T-cell (primary cell): ENCODE measurements at regions not wholly inside any gene's neighbourhood (a gene's known extent, or its start where the extent isn't known, plus 50 kb on each side); places are given as distances from the start of the nearest gene placed in this dataset.

Experiments used
- ATAC-seq, 4 experiments: fragments of 200-7000 bp in 3 of 4; fragments of 150-1000 bp in 1 of 4; cut with Tn5 transposase; replicated peaks in 1 of 4; 1 replicate in 3 of 4; 2 replicates in 1 of 4; pipeline ENCODE4 v1.10.0; 2021; ENCODE audit warnings: moderate library complexity in 3 of 4, mild to moderate bottlenecking in 2 of 4, moderate number of reproducible peaks in 1 of 4
- CTCF ChIA-PET, 2 donors: fragments of 300-600 bp; sonication (Branson Sonifier 250); formaldehyde crosslinking; loops; one replicate each; lab custom pipeline; 2022; ENCODE audit warnings: antibody characterized with exemption in 2 of 2; lab: Charles Lee
- POLR2A ChIA-PET, 2 donors: fragments of 300-600 bp; sonication (Branson Sonifier 250); formaldehyde crosslinking; loops; one replicate each; lab custom pipeline; 2022; ENCODE audit warnings: antibody characterized with exemption in 2 of 2; lab: Charles Lee
- DNase-seq, 35 experiments: peaks; one replicate each; pipeline versions ENCODE4 v3.0.0 to v3.0.0-alpha.2; 2013 to 2023
- H3K27ac ChIP-seq: one replicate; pipeline ENCODE4 v1.5.1; 2013; ENCODE audit warnings: low read length
- H3K27me3 ChIP-seq, 2 experiments: replicated peaks in 1 of 2; 1 replicate in 1 of 2; 2 replicates in 1 of 2; pipeline versions ENCODE4 v1.6.1 to v1.7.0; 2013; ENCODE audit warnings: low read length in 1 of 2, mixed read lengths in 1 of 2; ENCODE audit not compliant: control insufficient read depth in 2 of 2, insufficient read depth in 2 of 2; ENCODE audit errors: extremely low read depth in 1 of 2
- H3K36me3 ChIP-seq, 2 donors: 1 replicate in 1 of 2; 2 replicates in 1 of 2; pipeline versions ENCODE4 v1.6.1 to v1.7.0; 2013; ENCODE audit warnings: low read length in 1 of 2; ENCODE audit not compliant: control insufficient read depth in 2 of 2, insufficient read depth in 1 of 2; ENCODE audit errors: extremely low read depth in 1 of 2
- H3K4me1 ChIP-seq, 2 experiments: 1 replicate in 1 of 2; 2 replicates in 1 of 2; pipeline versions ENCODE4 v1.6.1 to v1.7.0; 2013; ENCODE audit warnings: low read length in 2 of 2, mixed read lengths in 1 of 2; ENCODE audit not compliant: insufficient read depth in 2 of 2, control insufficient read depth in 1 of 2; ENCODE audit errors: extremely low read depth in 1 of 2
- H3K4me3 ChIP-seq, 2 donors: 1 replicate in 1 of 2; 2 replicates in 1 of 2; pipeline versions ENCODE4 v1.5.1 to v1.7.0; 2013; ENCODE audit warnings: mild to moderate bottlenecking in 2 of 2, low read length in 1 of 2, moderate library complexity in 1 of 2; ENCODE audit not compliant: control insufficient read depth in 1 of 2; ENCODE audit errors: extremely low read depth in 1 of 2
- H3K9me3 ChIP-seq: 2 replicates; pipeline ENCODE4 v1.7.0; 2013
- H3K27ac Mint-ChIP-seq, 2 donors: one replicate each; pipeline ENCODE4 v1.8.0; 2020 to 2021; ENCODE audit warnings: mild to moderate bottlenecking in 2 of 2, mixed read lengths in 2 of 2
- H3K27me3 Mint-ChIP-seq, 2 donors: one replicate each; pipeline ENCODE4 v1.8.0; 2021 to 2022; ENCODE audit warnings: mixed read lengths in 2 of 2
- H3K36me3 Mint-ChIP-seq: one replicate; pipeline ENCODE4 v1.8.0; 2021; ENCODE audit warnings: mixed read lengths
- H3K4me1 Mint-ChIP-seq, 3 donors: one replicate each; pipeline ENCODE4 v1.8.0; 2020 to 2022; ENCODE audit warnings: mixed read lengths in 3 of 3, mild to moderate bottlenecking in 1 of 3
- H3K4me3 Mint-ChIP-seq, 3 donors: one replicate each; pipeline ENCODE4 v1.8.0; 2020 to 2022; ENCODE audit warnings: mild to moderate bottlenecking in 3 of 3, mixed read lengths in 3 of 3, moderate library complexity in 3 of 3
- H3K9me3 Mint-ChIP-seq, 3 donors: one replicate each; pipeline ENCODE4 v1.8.0; 2020 to 2022; ENCODE audit warnings: mixed read lengths in 3 of 3
- WGBS: methylation state at CpG from one replicate; pipeline ENCODE4 v1.1.5; 2013; ENCODE audit warnings: missing lambda C conversion rate; ENCODE audit not compliant: insufficient coverage; 5-methylcytosine and 5-hydroxymethylcytosine counted together

DNA sequence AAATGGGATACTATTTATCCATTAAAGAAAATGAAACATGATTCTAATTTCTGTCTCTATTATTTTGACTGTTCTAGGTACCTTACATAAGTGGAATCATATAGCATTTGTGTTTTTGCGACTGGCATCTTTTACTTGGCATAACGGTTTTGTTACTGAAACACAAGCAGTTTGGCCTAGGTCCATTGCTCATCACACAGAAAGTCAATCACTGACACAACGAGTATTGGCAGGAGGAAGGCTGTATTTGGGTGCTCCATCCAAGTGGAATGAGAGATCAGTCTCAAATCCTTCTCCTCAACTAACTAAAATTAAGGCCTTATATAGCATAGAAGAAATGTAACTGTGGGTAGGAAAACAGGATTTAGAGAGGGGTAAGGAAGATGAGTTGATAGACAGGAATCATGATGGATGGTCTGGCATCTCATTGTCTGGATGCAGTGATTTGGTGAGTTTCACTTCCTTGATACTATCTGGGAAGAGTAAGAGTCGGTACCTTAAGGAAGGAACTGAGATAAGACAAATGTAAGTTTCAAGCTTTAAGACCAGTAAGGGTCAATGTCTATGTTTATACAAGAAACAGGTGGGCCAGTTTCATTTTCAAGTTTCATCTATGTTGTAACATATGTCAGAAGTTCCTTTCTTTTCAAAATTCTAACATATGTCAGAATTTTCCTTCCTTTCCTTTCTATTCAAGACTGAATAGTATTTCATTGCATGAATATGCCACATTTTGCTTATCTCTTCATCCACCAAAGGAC lies 276.9 kb upstream of the RAB6C start:
- Histone ChIP-seq H3K36me3 (no peaks in the 10 kb centered on the region), H3K4me1 (no peaks in the 10 kb centered on the region), H3K9me3 (no peaks in the 10 kb centered on the region), H3K27ac (no peak overlapping the region), H3K4me3 (no peak overlapping the region), H3K27me3 (peaks cover 0 to 2% of the 10 kb centered on the region in 2 experiments)
- Mint-ChIP-seq H3K4me3 (no peak overlapping the region), H3K9me3 (peaks cover 0 to 3% (median 2%) of the 10 kb centered on the region in 3 donors), H3K27ac (no peak overlapping the region), H3K36me3 (no peaks in the 10 kb centered on the region), H3K27me3 (no peaks in the 10 kb centered on the region), H3K4me1 (no peaks in the 10 kb centered on the region)
- CTCF ChIA-PET: no interaction called here
- no peak for ATAC-seq
- POLR2A ChIA-PET: no interaction called here
- WGBS: 100% methylated on average over 2 of the region's 4 CpGs
- no peak for DNase-seq

DNA sequence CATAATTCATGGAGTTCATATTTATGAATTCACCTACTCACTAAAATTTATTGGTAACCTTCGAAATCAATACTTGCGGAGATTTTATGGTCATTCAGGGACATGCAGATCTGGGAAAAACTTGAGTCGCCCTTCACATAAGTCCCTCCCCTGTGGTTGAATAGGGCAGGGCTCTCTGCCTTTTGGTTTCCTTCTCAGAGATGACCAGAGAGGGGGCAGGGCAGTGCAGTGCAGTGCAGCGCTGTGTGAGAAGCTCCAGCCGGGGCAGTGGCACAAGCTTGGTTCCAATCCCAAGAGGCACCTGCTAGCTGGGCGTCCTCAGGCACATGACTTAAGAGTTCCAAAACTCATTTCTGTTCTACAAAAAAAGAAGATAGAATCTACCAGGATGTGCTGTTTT lies 274.4 kb upstream of the RAB6C start:
- POLR2A ChIA-PET: no interaction called here
- H3K4me1 Mint-ChIP-seq: no peaks in the 10 kb centered on the region
- ATAC-seq: no peak

DNA sequence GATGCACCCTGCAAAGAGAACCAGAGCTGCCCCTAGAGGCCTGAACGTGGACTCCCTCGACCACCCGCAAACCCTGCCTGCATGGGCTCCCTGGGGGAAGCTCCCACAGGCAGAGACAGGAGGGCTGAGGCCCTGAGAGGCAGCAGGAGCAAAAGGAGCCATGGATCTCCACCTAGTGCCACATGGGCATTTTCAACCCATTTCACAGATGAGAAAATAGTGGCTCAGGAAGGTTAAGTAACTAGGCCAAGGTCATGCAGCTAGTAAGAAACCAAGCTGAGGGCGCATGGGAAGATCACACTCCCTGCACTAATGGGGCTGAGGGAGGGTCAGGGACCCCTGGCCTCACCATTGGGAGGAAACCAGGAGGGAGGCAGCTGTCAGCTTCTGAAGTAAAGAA lies 271.7 kb upstream of the RAB6C start:
- H3K4me1 ChIP-seq: no peaks in the 10 kb centered on the region
- Mint-ChIP-seq H3K9me3 (peaks cover 0 to 3% (median 2%) of the 10 kb centered on the region in 3 donors), H3K36me3 (no peaks in the 10 kb centered on the region), H3K4me3 (no peak overlapping the region), H3K4me1 (no peaks in the 10 kb centered on the region), H3K27me3 (peaks cover 0 to 7% of the 10 kb centered on the region in 2 donors), H3K27ac (no peak overlapping the region)
- H3K27me3 ChIP-seq: peaks cover 0 to 8% of the 10 kb centered on the region in 2 experiments
- DNase-seq (no peak), ATAC-seq (no peak)
- no peak overlapping the region for H3K27ac ChIP-seq
- H3K4me3 ChIP-seq: no peak overlapping the region
- ChIA-PET POLR2A (no interaction called here), CTCF (no interaction called here)
- H3K9me3 ChIP-seq: no peaks in the 10 kb centered on the region
- no peaks in the 10 kb centered on the region for H3K36me3 ChIP-seq
- WGBS: 86% methylated on average over 4 of the region's 4 CpGs

More for the DNA sequence above, 274.4 kb upstream of the RAB6C start:
- Mint-ChIP-seq H3K9me3 (peaks cover 0 to 3% (median 2%) of the 10 kb centered on the region in 3 donors), H3K4me3 (no peak overlapping the region), H3K36me3 (no peaks in the 10 kb centered on the region), H3K27me3 (no peaks in the 10 kb centered on the region), H3K27ac (no peak overlapping the region)
- H3K4me1 ChIP-seq: no peaks in the 10 kb centered on the region
- CTCF ChIA-PET: no interaction called here
- H3K4me3 ChIP-seq: no peak overlapping the region
- DNase-seq: no peak
- no peaks in the 10 kb centered on the region for H3K36me3 ChIP-seq
- H3K9me3 ChIP-seq: no peaks in the 10 kb centered on the region
- 100% methylated on average over 1 of the region's 6 CpGs for WGBS
- H3K27me3 ChIP-seq: peaks cover 0 to 5% of the 10 kb centered on the region in 2 experiments
- no peak overlapping the region for H3K27ac ChIP-seq

DNA sequence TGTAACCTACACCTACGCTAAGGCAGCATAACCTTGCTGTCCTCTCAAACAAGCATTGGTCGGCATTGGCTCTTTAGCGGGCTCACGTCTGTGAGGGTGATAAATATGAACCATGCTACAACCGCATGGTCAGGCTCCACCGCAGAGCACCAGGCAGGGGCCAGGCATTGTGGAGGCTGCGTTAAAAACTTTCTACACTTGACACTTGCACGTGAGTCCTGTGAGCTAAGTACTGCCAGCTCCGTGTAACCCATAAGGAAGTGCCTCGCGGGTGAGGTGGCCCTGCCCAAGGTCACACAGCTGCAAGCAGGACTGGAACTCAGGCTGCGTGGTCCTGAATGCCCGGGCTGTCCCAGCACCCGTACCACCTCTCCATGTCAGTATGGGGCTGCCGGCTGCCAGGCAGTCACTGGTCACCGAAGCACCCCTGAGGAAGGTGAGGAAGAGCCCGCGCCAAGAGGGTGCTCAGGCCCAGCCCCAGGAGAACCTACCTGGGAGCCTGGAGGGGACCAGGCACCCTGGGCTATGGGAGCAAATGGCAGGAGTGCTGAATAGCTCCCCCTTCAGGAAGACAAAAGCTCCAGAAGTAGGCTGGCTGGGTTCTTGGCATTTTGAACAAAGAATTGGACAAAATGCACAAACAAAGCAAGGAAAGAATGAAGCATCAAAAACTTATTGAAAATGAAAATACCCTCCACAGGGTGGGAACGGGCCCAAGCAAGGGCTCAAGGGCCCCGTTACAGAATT lies 271.1 kb upstream of the RAB6C start:
- Histone ChIP-seq H3K4me1 (no peaks in the 10 kb centered on the region), H3K36me3 (no peaks in the 10 kb centered on the region), H3K27ac (no peak overlapping the region), H3K4me3 (no peak overlapping the region), H3K27me3 (peaks cover 0 to 10% of the 10 kb centered on the region in 2 experiments), H3K9me3 (no peaks in the 10 kb centered on the region)
- DNase-seq (no peak), ATAC-seq (no peak)
- H3K36me3 Mint-ChIP-seq: no peaks in the 10 kb centered on the region
- H3K27ac Mint-ChIP-seq: no peak overlapping the region
- WGBS: 89% methylated on average over 13 of the region's 20 CpGs
- H3K27me3 Mint-ChIP-seq: peaks cover 0 to 7% of the 10 kb centered on the region in 2 donors
- CTCF ChIA-PET: no interaction called here
- no peaks in the 10 kb centered on the region for H3K9me3 Mint-ChIP-seq
- H3K4me3 Mint-ChIP-seq: no peak overlapping the region
- POLR2A ChIA-PET: no interaction called here
- no peaks in the 10 kb centered on the region for H3K4me1 Mint-ChIP-seq

DNA sequence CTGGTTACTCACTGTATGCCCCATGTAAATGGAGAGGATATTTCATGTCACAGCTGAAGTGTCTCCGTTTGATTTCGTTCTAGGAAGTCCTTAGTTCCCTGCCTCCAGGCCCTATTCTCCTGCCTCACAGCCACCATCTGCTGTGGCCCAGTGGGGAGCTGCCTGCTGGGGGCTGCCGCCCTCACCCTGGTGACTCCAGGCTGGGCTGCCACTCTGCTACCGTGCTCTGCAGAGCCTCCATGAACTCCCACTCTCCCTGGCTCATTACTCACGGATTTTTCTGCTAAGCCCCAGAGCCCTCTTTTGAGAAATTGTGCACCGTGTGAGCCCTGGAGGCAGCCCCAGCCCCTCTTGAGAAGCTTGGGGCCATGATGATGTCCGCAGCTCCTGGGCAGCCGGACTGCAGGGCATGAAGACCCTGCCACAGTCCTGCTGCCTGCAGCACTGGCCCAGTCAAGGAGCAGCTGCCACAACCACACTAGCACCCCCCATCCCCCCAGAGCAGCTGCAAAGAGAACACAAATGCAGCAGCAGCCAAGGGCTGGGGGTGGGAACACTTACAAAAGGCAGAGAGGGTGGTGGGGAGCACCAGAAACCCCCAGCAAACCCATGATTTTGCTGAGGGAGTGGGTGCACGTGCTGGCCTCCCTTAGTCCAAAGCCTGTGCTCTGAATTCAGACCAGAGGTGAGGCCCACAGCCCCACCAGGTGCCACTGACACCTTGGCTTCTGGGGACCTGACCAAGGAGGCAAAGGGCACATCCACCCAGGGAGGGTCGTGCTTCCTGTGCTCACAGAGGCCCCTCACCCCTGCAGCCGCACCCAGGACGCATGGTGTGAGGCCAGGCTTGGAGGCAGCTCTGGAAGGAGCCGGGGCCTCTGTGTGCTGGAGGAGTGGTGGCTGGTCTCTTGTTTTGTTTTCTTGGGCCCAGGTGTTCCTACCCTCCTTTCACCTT lies 270.2 kb upstream of the RAB6C start:
- ATAC-seq: no peak
- DNase-seq: no peak

DNA sequence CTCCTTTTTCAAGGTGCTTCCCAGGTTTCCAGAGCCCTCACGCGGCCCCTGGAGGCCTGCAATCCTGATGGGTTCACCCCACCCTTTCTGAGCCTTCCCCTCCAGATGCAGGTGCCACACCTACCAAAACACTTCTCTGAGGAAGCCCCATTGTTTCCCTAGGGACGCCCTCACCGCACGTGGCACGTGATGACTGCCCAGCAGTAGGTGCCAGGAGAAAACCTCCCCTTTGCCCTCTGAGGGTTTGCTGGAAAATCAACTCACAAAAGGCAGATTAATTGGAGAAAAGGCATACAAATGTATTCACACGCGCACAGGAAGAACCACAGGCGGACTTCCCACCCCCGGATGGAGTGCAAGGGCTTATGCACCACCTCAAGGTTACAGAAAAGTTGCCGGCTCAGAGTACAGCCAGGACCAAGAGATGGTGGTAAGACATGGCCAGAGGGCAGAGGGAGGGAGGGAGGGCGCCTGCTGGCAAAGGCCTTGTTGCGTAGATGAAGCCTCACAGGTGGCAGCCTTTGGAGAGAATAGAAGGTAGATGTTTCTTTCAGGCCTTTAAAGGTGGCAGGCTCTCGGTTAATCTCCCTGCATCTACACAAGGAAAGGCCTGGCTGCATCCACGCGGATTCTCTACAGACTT lies 269.4 kb upstream of the RAB6C start:
- no peaks in the 10 kb centered on the region for H3K9me3 ChIP-seq
- no peaks in the 10 kb centered on the region for H3K9me3 Mint-ChIP-seq
- no peak overlapping the region for H3K27ac Mint-ChIP-seq
- no peak for DNase-seq
- H3K4me1 Mint-ChIP-seq: no peaks in the 10 kb centered on the region
- peaks cover 0 to 11% of the 10 kb centered on the region in 2 experiments for H3K27me3 ChIP-seq
- H3K27ac ChIP-seq: no peak overlapping the region
- H3K4me3 Mint-ChIP-seq: no peak overlapping the region
- ATAC-seq: no peak
- H3K4me1 ChIP-seq: no peaks in the 10 kb centered on the region
- CTCF ChIA-PET: no interaction called here
- H3K27me3 Mint-ChIP-seq: peaks cover 0 to 7% of the 10 kb centered on the region in 2 donors
- POLR2A ChIA-PET: no interaction called here
- no peaks in the 10 kb centered on the region for H3K36me3 ChIP-seq
- H3K36me3 Mint-ChIP-seq: no peaks in the 10 kb centered on the region
- WGBS: 96% methylated on average over 9 of the region's 16 CpGs
- no peak overlapping the region for H3K4me3 ChIP-seq

More for the DNA sequence above, 270.2 kb upstream of the RAB6C start:
- Mint-ChIP-seq H3K4me1 (no peaks in the 10 kb centered on the region), H3K9me3 (no peaks in the 10 kb centered on the region), H3K36me3 (no peaks in the 10 kb centered on the region), H3K27ac (no peak overlapping the region), H3K27me3 (peaks cover 0 to 7% of the 10 kb centered on the region in 2 donors), H3K4me3 (no peak overlapping the region)
- H3K4me1 ChIP-seq: no peaks in the 10 kb centered on the region
- H3K36me3 ChIP-seq: no peaks in the 10 kb centered on the region
- 61% methylated on average over 7 of the region's 13 CpGs for WGBS
- H3K4me3 ChIP-seq: no peak overlapping the region
- ChIA-PET CTCF (no interaction called here), POLR2A (no interaction called here)
- no peaks in the 10 kb centered on the region for H3K9me3 ChIP-seq
- peaks cover 0 to 11% of the 10 kb centered on the region in 2 experiments for H3K27me3 ChIP-seq
- no peak overlapping the region for H3K27ac ChIP-seq
